HG03354 (cell line): ENCODE measurements at regions not wholly inside any gene's neighbourhood (a gene's known extent, or its start where the extent isn't known, plus 50 kb on each side); places are given as distances from the start of the nearest gene placed in this dataset.

Source experiments
- ATAC-seq: cut with Tn5 transposase; IDR thresholded peaks from one replicate; pipeline ENCODE4 v1.9.1; 2021; ENCODE audit warnings: mild to moderate bottlenecking; ENCODE audit not compliant: unreplicated experiment, poor library complexity, severe bottlenecking

DNA sequence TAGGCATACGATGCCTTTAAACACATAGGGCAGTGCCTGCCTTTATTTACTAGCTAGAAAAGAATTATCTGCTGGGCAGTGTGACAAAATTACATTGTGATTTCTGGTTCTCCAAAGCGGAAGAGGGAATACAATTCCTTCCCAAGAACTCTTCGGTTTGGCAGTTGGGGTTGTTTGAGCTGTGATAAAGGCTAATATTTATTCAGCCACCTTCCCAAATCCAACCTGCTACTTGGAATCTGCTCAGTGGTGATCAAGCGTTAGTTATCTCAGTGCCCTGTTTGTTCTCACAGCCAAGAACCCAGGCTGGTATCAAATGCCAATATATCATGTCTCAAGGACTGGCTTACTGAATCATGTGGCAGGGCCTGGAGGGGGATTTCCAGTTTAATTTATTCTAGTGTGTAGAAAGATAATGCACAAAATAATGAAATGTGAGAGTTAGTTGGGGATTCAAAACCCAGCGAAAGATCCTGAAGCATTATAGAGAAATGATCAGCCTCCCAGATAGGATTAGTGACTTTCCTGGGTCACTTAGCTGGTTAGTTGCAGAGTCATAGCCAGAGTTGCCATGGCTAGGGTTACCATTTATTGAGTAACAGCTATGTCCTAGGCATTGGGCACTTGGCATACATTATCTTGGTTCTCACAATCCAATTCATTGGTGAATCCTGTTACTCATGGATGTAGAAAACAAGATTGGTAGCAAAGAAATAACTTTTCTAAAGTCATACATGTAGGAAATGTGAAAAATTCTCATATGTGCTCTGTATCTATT lies 457.0 kb upstream of the KLF4 start:
- ATAC-seq = no peak

DNA sequence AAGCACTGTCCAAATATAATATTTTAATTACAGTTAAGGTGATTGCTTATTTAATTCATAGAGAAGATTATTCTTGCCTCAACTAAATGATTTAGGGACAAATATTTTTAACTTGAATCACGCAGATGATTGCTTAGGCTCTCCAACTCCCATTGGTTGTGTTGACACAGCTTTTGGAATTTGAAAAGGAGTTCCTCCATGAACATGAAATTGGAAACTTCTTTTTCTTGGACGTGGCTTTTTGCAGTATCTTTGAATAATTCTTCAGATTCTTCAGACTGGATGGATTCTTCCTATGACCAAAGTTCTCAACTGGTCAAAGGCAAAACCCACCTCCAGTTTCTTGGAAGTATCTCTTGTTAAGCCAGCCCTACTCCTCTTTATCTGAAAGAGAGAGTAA lies 456.4 kb upstream of the KLF4 start:
- ATAC-seq = no peak

DNA sequence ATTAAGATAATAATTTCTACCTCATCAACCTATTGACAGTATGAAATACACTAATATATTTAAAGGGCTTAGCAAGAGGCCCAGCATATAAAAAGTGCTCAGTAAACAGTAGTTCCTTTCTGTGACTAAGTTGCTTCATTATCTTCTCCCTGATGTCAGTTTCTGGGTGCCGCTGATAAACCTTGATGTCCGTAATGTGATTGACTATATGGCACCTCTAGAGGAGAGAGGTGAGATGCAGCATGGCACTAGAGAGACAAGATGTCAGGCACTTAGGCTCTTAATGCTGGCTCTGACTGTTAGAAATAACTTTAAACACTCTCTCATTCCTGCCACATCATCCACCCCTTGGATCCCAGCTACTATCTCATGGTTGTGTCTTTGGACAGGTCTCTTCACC lies 455.9 kb upstream of the KLF4 start:
- no peak for ATAC-seq

DNA sequence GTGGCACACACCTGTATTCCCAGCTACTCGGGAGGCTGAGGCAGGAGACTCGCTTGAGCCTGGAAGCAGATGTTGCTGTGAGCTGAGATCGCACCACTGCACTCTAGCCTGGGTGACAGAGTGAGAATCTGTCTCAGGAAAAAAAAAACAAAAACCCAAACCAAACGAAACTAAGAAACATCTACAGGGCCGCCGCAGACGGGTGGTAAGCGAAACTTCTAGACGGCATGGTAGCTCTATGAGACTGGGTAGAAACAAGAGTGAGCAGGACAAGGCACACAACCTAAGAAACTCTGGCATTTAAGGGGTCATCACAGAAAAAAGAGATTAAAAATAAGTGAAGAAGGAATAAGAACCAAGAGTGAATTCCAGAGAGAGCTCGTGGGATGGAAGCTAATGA lies 454.8 kb upstream of the KLF4 start:
- no peak for ATAC-seq

DNA sequence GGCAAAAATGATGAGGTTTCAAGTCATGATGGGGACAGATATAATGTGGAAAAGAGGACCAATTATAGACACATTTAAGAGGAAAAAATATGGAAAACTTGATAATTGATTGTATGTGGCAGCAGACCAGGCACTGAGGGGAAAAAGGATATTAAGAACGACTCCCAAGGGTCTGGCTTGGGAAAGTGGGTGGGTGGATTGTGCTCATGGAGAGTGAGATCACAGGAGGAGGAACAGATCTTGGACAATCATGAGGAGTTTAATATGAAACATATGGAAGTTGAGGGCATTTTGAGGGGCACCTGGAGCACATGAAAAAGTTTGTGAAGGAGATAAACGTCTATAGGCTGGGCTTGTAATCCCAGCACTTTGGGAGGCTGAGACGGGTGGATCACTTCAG lies 454.3 kb upstream of the KLF4 start:
- ATAC-seq = no peak

GRCh38 chr9:107942856-107943255 lies 453.3 kb upstream of the KLF4 start:
- no peak for ATAC-seq

GRCh38 chr9:107942291-107942690 lies 452.7 kb upstream of the KLF4 start:
- no peak for ATAC-seq

DNA sequence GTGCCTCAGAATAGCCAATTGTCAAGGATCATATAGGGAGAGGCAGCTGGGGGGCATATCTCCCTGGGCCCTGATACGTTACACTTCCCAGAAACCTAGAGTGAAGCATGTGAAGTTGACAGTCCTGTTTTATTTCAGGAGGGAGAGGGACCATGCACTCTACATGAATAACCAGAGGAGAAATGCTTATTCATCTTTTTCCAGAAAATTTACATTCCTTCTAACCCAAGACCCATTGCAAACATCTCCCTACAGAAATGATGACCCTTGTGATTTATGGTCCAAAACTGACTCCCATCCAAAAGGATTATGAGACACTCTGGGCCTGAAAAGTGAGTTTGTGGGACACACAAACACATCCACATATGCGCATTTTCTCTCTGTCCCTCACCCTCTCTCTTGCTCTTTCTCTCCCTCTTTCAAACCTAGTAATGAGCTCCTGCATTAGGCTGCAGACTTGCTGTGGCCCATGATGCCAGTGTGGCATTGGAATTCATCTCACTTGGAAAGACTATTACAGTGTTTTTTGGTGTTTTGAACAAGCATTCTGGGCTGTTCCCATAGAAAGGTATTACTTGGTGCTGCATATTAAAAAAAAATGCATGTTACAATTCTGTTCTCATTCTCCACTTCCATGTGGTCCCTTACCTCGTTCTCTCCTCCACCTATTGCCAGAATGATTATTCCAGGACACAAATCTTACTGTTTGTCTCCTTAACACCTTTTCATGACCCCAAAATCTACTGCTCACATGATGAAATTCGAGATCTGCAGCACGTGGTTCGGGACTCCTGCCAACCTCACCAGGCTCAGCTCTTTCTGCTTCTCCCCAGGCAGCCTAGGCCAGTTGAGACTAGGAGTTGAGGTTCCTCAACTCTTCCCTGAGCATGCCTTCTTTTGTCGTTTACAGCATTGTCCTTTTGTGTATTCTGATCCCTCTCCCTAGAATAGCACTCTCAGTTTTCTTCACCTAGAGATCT lies 451.3 kb upstream of the KLF4 start:
- ATAC-seq = no peak

DNA sequence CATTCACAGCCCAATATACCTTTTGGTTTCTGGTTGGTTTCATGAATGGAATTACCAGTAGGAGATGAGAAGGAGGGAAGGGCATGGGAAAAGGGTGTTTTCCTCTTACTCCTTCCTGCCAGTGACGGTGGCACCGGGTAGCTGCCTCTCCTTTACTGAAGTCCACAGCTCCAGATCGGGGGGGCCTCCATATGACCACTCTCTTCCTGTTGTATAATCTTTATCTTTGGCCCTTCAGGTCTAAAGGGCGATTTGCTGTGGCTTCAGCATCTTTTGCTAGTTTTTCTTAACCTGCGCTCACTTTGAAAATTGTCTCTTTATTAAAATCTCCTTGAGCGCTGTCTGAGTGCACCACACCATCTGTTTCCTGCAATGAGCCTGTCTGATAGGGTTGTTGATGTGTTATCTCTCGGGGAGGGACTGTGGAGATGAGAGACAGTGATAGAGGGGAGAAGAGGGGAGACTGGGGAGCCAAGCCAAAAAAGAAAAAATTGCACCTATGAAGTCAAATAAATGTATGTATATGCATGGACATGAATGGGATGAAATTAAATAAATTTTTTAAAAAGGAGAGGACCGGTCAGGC lies 449.3 kb upstream of the KLF4 start:
- ATAC-seq = no peak

- ATAC-seq = no peak
Measured at GRCh38 chr9:107935931-107936330, 446.4 kb upstream of the KLF4 start.

GRCh38 chr9:107933516-107933915 lies 443.9 kb upstream of the KLF4 start:
- ATAC-seq = no peak

DNA sequence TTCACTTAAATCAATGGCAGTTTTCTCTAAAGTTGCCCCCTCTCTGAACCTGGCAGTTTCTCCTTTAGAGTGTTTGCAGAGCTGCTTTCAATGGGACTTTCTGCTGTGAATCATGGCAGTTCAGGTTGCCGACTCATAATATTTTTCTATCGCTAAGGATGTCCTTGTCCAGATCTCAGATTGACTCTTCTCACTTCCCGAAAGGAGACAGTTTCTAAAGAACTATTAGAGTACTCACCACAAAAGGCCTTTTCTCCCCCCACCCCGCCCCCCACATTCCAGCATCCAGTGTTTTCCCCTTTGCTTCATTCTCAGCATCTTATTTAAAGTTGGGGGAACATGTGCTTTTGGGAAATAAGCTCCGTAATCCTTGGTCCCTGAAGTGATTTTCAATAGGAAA lies 443.5 kb upstream of the KLF4 start:
- ATAC-seq = no peak

DNA sequence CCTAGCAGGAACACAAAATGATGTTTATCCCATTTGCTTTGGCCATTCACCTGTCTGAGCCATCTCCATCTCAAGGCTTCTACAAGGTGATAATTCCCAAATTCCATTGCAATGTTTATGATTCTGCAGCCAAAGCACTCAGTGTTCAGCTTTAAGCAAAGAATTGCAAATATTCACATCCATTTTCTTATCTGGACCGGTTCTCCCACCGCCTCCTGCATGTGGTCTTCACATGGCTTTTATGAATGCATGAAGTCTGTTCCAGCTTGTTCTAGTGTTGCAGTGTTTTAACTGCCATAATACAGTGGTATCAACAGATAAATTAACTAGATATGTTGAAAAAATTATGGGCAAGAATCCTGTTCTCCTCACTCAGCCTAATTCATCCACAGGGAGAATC lies 443.0 kb upstream of the KLF4 start:
- ATAC-seq = no peak

DNA sequence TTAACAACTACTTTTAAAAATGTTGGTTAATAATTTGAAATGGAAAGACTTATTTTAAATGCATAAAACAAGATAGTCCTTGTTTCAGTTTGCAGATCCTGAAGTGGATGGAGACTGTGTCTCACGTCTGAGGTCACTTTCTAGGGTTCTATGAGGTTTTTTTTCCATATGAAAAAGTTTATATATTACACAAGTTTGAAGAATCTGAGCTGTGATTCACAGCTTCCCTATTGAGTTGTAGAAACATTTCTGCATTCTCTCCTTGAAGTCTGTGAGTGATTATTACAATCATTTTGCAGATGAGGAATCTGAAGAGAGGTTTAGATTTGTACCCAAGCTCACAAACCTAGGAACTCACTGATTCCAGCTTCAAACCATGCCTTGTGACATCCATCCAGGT lies 442.5 kb upstream of the KLF4 start:
- ATAC-seq = no peak

- ATAC-seq = no peak
Measured at GRCh38 chr9:107931071-107931715, 441.6 kb upstream of the KLF4 start.

DNA sequence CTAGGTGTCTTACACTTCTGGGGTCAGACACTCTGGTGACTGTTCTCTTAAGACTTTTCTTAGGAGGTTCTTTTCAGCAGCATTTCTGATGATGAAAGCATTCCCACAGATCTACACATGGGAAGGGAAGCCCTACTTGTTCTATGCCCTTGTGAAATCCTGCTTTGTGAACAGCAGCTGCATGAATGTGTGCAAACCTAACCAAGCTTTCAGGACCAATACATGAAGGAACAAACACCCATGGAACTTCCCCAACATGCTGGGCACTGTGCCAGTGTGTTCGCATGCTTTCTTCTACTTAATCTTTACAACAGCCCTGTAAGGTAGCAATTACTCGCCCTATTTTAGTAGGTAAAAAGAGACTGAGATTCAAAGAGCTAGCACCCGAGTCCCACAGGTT lies 439.9 kb upstream of the KLF4 start:
- no peak for ATAC-seq

DNA sequence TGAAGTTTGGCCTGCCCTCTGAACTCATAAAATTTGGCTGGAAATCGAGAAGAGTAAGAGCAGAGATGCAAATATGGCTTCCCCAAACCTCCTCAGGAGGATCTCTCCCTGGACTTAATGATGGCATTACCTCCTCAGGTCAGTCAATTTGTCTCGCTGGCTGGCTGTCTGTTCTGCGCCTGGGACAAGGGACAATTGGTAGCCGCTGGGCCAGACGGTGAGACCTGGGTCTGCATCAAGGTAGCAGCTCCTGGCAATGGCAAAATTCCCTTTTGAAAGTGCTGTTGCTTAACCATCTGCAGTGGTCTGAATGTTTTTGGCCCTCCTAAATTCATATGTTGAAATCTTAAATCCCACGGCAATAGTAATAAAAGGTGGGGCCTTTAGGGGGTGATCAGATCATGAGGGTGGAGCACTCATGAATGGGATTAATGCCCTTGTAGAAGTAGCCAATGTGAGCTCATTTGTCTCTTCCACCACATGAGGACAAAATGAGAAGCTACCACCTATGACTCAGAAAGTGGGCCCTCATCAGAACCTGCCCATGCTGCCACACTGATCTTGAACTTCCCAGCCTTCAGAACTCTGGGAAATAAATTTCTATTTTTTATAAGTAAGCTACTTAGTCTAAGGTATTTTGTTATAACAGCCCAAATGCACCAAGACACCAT lies 439.3 kb upstream of the KLF4 start:
- no peak for ATAC-seq

DNA sequence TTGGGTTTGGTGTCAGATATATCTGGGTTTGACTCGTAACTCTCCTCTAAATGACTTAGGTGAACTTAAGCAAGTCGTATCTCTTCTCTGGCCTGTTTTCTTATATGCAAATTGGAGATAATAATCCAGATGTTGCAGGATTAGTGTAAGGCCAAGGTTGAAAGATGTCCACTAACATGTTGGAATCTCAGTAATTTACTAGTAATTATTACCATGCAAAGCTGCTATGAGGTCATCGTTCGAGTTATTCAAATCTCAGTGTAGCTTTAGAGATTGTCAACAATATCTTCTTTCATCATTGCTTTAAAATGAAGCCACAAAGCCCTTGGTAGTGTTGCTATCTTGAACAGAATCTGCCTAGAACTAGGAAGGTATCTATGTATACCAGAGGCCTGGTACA lies 437.7 kb upstream of the KLF4 start:
- no peak for ATAC-seq

- ATAC-seq = no peak
Measured at GRCh38 chr9:107925749-107926297, 436.3 kb upstream of the KLF4 start.
